Fibroblast of gingiva (primary cell): ENCODE measurements at regions not wholly inside any gene's neighbourhood (a gene's known extent, or its start where the extent isn't known, plus 50 kb on each side); places are given as distances from the start of the nearest gene placed in this dataset.

Source experiments
- DNase-seq: peaks from one replicate; pipeline ENCODE4 v3.0.0-alpha.2; 2011; ENCODE audit warnings: low read depth

- no peak for DNase-seq
Observed at GRCh38 chr22:48475661-48476345, 1351.9 kb downstream of the BRD1 start.

- no peak for DNase-seq
Observed at GRCh38 chr22:48474881-48475280, 1352.8 kb downstream of the BRD1 start.

GRCh38 chr22:48473202-48473601 is 1354.5 kb downstream of the BRD1 start:
- no peak for DNase-seq

GRCh38 chr22:48464246-48464645 is 1363.4 kb downstream of the BRD1 start:
- no peak for DNase-seq

DNA sequence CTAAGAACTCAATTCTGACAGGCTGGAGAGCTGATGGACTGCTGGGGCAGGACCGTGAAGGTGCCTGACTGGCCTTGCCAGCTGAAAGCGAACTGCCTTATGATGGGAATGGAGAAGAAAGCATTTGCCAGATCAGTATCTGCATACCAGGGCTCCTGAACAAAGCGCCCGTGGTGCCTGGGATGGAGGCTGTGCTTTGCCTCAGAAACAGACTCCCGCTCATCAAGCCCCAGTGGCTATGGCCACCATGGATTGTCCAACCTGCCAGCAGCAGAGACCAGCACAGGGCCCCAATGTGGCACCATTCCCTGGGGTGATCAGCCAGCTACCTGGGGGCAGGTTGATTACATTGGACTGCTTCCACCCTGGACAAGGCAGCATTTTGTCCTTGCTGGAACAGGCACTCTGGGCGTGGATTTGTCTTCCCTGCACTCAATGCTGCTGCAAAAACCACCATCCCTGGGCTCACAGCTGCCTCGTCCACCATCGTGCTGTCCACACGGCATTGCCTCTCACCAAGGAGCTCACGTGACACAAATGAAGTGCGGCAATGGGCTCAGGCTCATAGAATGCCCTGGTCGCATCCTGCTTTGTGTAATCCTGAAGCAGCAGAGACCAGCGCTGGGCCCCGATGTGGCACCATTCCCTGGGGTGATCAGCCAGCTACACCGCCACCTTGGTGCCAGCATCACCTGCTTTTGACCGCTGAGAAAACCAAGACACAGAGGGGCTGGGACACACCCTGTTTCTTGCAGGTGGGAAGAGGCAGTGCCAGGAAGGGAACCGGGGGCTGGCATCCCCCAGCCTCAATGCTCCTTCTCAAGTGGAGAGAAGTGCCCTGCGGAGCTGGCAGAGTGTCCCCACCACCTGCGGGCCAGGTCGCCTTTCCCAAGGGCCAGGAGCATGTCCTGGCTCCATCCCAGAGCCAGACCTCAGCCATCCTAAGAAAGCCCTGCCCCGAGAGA is 1367.5 kb downstream of the BRD1 start:
- DNase-seq = no peak

- DNase-seq = no peak
Observed at GRCh38 chr22:48459259-48459658, 1368.4 kb downstream of the BRD1 start.

DNA sequence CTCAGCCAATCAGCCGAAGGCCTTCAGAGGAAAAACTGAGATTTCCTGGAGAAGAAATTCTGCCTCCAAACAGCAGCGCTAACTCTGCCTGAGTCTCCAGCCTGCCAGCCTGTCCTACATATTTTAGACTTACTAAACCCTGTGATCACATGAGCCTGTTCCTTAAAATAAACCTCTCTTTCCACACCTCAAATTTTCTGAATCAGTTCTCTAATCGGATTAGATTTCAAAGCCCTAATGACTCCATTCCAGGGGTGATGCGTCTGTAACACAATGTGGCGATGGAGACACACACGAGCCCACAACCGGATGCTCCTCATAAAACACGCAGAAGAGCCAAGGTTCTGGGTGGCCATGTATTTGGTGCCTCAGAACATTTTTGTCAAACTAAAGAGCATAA is 1371.2 kb downstream of the BRD1 start:
- DNase-seq = no peak

DNA sequence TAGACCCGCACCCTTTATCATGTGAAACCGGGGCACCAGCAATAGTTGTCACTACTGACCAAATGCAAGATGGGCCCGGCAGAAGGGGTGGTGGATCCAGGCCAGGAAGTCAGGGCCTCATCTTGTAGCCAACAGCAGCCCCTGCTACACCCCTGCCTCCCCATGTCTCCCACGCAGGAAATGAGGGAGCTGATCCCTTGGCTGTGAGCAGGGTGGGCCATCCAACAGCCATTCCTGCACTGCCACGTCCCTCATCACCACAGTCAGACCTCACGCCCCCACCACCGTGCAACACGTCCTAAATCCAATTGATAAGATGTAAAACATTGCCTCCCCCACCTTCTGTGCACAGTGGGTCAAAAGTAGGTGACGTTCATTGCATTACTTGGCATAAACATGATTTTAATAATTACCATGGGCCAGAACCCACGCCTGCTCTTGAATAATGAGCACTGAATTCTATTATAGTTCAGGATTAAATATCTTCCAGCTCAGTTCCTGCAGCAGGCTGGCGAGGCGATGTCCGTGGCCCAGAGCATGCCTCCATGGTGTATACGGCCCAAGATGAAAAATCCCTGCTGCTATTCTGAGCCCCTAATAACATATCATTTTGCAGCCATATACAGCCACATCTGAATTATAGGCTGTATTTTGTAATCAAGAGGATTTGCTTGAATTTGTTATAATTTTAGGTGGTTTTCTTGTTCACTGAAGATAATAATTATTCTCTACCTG is 1373.8 kb downstream of the BRD1 start:
- DNase-seq = no peak

- DNase-seq = no peak
Observed at GRCh38 chr22:48453171-48453570, 1374.5 kb downstream of the BRD1 start.

- DNase-seq = no peak
Observed at GRCh38 chr22:48452766-48453165, 1374.9 kb downstream of the BRD1 start.

DNA sequence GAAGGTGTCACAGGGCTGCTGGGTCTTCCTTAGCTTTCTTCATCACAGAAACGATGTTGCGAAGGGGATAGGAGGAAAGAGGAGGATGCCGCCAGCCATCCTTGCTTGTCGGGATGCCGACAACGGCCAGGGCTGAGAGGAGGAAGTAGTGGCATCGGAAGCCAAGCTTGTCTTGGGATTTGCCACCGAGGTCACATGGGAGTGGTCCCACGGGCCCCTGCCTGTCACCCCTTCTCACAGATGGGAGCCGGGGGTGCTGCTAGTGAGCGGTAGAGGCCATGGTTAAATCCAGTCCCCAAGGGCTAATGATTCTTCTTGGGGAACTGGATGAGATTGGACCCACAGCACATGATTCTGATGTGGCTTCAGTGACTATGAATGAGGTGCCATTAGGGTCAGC is 1375.8 kb downstream of the BRD1 start:
- no peak for DNase-seq

GRCh38 chr22:48450188-48450825 is 1377.4 kb downstream of the BRD1 start:
- no peak for DNase-seq

- DNase-seq = no peak
Observed at GRCh38 chr22:48449466-48450187, 1378.0 kb downstream of the BRD1 start.

GRCh38 chr22:48448821-48449220 is 1378.9 kb downstream of the BRD1 start:
- DNase-seq = no peak

- no peak for DNase-seq
Observed at GRCh38 chr22:48445113-48445827, 1382.4 kb downstream of the BRD1 start.

DNA sequence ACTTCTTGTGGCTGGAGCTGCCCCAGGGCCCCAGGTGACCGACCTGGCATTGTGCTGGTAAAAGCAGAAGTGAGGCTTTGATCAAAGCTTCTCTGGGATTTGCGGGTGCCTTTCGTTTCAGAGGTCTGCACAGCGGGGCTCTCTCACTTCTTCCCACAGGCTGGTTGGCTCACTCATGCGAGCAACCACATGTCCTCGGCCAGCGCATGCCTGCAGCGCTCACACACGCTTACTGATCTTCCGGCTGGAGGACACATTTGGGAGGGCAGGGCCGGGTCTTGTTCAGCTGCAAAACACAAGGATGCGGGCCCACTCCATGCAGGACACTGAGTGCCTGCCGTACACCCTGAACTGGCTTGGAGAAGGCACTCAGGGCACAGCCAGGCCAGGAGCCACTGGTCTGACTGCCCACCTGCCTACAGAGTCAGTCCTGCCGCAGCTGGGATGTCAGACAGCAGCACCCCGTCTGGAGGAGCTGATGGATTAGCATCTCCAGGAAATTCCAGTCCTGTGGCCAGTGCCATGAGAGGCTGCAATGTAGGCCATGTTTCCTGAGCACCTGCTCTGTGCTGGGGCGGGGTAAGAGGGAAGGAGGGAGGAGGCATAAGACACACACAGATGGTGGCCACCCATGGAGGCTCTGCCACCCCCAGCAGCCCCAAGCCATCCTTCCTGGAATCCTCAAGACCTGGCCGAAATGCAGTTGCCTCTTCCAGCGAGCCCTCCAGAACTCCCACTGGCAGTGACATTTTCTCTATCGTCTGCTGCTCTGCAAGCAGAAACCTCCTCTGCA is 1383.2 kb downstream of the BRD1 start:
- no peak for DNase-seq

- DNase-seq = no peak
Observed at GRCh38 chr22:48443680-48444079, 1384.0 kb downstream of the BRD1 start.

- no peak for DNase-seq
Observed at GRCh38 chr22:48442663-48443062, 1385.0 kb downstream of the BRD1 start.

GRCh38 chr22:48441553-48441850 is 1386.2 kb downstream of the BRD1 start:
- no peak for DNase-seq
